AG10803 (cell line): ENCODE measurements at regions not wholly inside any gene's neighbourhood (a gene's known extent, or its start where the extent isn't known, plus 50 kb on each side); places are given as distances from the start of the nearest gene placed in this dataset.

Experiments
- DNase-seq: peaks from one replicate; pipeline ENCODE4 v3.0.0; 2010; ENCODE audit warnings: low read depth
- H3K4me3 ChIP-seq: 2 replicates; pipeline ENCODE4 v1.5.1; 2011; ENCODE audit warnings: mild to moderate bottlenecking, low read length, control low read depth
- CTCF ChIP-seq: conservative IDR thresholded peaks from 2 replicates; pipeline ENCODE4 v1.5.1; 2011; ENCODE audit warnings: mild to moderate bottlenecking, low read length, control low read depth, inconsistent platforms

- no peak for TF ChIP-seq CTCF
- DNase-seq, result no peak
- H3K4me3 ChIP-seq, result no peak overlapping the region
Observed at GRCh38 chr18:64270121-64270520, 121.2 kb upstream of the LINC00305 start.

GRCh38 chr18:64264171-64264570, 115.3 kb upstream of the LINC00305 start:
- TF ChIP-seq CTCF, result no peak
- DNase-seq, result no peak
- H3K4me3 ChIP-seq, result no peak overlapping the region

DNA sequence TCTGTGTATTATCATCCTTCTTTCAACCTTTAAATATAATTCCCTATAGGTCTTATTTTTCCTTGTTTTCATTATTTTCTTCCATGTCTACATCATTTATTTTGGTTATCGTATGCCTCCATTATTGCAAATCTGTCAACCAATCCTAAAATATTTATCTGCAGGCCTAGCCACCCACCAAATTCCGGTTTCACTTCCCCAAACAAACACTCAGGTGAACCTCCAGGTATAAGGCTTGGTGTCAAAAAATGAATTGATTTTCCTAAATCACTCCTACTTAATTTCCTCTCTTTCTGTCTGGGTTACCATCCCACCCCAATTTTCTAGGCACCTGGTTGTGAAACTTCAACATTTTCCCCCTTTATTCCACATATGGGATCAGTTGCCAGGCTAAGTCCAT, 111.9 kb upstream of the LINC00305 start:
- no peak overlapping the region for H3K4me3 ChIP-seq
- no peak for TF ChIP-seq CTCF
- DNase-seq, result no peak

GRCh38 chr18:64259871-64260270, 111.0 kb upstream of the LINC00305 start:
- DNase-seq, result no peak
- no peak overlapping the region for H3K4me3 ChIP-seq
- no peak for TF ChIP-seq CTCF

DNA sequence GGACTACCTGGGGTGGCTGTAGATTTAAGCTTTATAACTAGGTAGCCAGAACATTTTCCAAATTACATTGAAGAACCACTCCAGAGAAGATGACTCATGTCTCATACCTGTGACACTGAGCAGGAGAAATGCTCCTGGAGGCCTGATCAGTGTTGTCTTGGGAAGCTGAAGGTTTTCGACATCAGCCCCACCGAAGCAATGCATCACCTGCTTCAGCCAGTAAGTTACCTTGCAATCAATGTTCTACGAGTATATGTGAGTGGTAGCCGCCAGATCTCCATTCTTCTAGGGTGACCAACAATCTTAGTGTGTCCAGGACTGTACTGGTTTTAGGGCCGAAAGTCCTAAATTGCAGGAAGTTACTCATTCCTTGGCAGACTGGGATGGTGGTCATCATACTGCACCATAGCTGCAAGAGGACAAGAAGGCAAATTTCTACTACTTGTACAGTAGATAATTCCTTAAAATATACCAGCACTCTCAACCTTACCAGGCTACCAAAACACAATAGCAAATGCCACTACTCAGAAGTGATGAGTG, 109.3 kb upstream of the LINC00305 start:
- no peak overlapping the region for H3K4me3 ChIP-seq
- peak; percentile 1 for DNase-seq
- TF ChIP-seq CTCF, result no peak

DNA sequence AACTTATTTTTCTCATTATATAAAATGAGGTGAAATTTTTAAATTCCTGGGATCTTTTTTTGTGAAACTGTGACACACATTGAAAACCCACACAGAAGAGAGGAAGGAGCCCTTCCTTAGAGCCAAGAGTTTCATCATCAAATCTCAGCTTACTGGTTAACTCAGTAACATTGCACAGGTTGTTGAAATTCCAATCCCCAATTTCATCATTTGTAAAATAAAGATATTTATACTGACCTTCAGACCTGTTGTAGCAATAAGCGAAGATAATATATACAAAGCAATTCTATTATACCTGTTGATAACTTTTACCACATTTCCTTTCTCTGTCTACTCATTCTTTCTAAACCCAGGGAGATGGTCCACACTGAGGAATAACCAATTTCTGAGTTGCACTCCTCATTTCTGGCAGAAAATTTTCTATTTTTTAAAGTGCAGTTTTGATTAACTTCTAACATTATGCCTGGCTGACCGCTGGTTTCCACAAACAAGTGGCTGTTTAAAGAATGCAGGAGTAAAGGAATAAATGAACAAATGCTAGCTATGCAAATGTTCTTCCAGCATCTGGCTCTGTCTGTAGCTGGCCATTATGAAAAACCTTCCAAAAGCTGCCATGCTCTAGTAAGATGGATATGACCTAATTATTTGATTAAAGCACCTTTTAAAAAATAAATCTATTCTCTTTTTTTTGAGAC, 105.7 kb upstream of the LINC00305 start:
- no peak for DNase-seq
- no peak for TF ChIP-seq CTCF
- no peak overlapping the region for H3K4me3 ChIP-seq

DNA sequence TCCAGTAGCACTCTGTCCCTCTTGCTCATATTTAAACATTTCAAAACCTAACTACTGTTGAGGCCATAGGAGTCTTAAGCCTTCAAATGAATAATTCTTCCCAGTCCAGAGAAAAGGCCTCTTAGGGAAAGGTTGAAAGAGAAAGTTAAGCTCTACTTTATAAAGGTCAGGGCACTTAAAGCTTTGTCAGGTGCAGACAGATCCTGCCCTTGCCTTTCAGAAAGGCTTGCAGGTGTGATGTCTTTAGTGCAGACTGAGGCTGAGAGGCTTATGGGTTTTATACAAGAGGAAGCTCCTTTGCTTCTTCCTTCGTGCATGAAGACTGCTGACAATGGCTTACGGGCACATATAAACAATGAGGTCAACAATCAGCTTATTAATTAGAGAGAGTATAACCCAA, 105.0 kb upstream of the LINC00305 start:
- DNase-seq, result no peak
- no peak for TF ChIP-seq CTCF
- H3K4me3 ChIP-seq, result no peak overlapping the region
